ENCODE measurements at regions not wholly inside any gene's neighbourhood (a gene's known extent, or its start where the extent isn't known, plus 50 kb on each side); places are given as distances from the start of the nearest gene placed in this dataset.

GRCh38 chr10:29955329-29955935, 104.0 kb downstream of the JCAD start:
- Histone ChIP-seq H3K23me2 (ENCODE audit: insufficient read length, low read depth, low read length, poor library complexity, severe bottlenecking) (no peaks in the 10 kb centered on the region), H3K79me2 (ENCODE audit: insufficient read depth, low read length) (no peaks in the 10 kb centered on the region), H3K18ac (ENCODE audit: insufficient read length, low read depth, low read length) (no peak overlapping the region), H3K27ac (ENCODE audit: insufficient read length, low read depth, low read length) (no peak overlapping the region), H3K4ac (ENCODE audit: low read depth, low read length) (no peak overlapping the region), H2BK5ac (ENCODE audit: insufficient read length, low read length) (no peak overlapping the region), H2BK120ac (ENCODE audit: low read depth, low read length, poor library complexity, severe bottlenecking) (no peak overlapping the region), H3K23ac (ENCODE audit: insufficient read length, low read depth, low read length) (no peak overlapping the region), H3K27me3 (ENCODE audit: insufficient read depth, low read length) (no peaks in the 10 kb centered on the region), H2AFZ (ENCODE audit: low read length) (no peak overlapping the region), H3T11ph (ENCODE audit: low read length) (no peak overlapping the region), H4K5ac (ENCODE audit: insufficient read length, low read depth, low read length) (no peak overlapping the region), H3K4me2 (ENCODE audit: insufficient read depth, insufficient read length, low read length) (no peak overlapping the region), H3K14ac (ENCODE audit: insufficient read depth, low read length) (no peak overlapping the region), H2BK20ac (ENCODE audit: low read depth, low read length, poor library complexity, severe bottlenecking) (no peak overlapping the region), H3K4me1 (ENCODE audit: insufficient read depth, low read length) (no peaks in the 10 kb centered on the region), H2AK5ac (ENCODE audit: insufficient read length, low read length) (no peak overlapping the region), H3K56ac (ENCODE audit: insufficient read length, low read depth, low read length) (no peak overlapping the region), H4K20me1 (ENCODE audit: control insufficient read depth, insufficient read depth, insufficient read length) (no peaks in the 10 kb centered on the region), H3K79me1 (ENCODE audit: insufficient read depth, low read depth, low read length, poor library complexity, severe bottlenecking) (no peaks in the 10 kb centered on the region), H3K9ac (ENCODE audit: extremely low read depth, insufficient read length, low read length) (no peak overlapping the region), H4K91ac (ENCODE audit: insufficient read length, low read depth, low read length) (no peak overlapping the region), H4K8ac (replicated peaks; ENCODE audit: insufficient read length, low read depth, low read length) (no peak overlapping the region), H2BK15ac (ENCODE audit: low read depth, low read length) (no peak overlapping the region), H2BK12ac (ENCODE audit: insufficient read length, low read depth, low read length) (no peak overlapping the region), H3K9me3 (ENCODE audit: control insufficient read depth, low read depth, low read length) (no peaks in the 10 kb centered on the region)
- TF ChIP-seq, protein P1, sequence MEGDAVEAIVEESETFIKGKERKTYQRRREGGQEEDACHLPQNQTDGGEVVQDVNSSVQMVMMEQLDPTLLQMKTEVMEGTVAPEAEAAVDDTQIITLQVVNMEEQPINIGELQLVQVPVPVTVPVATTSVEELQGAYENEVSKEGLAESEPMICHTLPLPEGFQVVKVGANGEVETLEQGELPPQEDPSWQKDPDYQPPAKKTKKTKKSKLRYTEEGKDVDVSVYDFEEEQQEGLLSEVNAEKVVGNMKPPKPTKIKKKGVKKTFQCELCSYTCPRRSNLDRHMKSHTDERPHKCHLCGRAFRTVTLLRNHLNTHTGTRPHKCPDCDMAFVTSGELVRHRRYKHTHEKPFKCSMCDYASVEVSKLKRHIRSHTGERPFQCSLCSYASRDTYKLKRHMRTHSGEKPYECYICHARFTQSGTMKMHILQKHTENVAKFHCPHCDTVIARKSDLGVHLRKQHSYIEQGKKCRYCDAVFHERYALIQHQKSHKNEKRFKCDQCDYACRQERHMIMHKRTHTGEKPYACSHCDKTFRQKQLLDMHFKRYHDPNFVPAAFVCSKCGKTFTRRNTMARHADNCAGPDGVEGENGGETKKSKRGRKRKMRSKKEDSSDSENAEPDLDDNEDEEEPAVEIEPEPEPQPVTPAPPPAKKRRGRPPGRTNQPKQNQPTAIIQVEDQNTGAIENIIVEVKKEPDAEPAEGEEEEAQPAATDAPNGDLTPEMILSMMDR (conservative IDR thresholded peaks at IDR 0.05), result no peak
- Mint-ChIP-seq H3K27ac (no peak overlapping the region), H3K36me3 (ENCODE audit: insufficient read depth in 1 of 3, low read depth in 3 of 3) (no peaks in the 10 kb centered on the region), H3K27me3 (ENCODE audit: low read depth) (no peaks in the 10 kb centered on the region; the same call in 1 of the 2 replicates), H3K4me3 (no peak overlapping the region), H3K4me1 (peaks cover 0 to 12% of the 10 kb centered on the region in 2 experiments; a peak in 2 of 4 replicates), H3K9me3 (peaks cover 0 to 2% of the 10 kb centered on the region in 2 experiments; a peak in 1 of 5 replicates)
- peak; percentile 35 for DNase-seq
- WGBS (ENCODE audit: extremely low coverage, insufficient read length, low lambda C conversion rate), result no CpG with 5 or more reads among the region's 4 CpGs
